K562 (cell line): ENCODE measurements at regions not wholly inside any gene's neighbourhood (a gene's known extent, or its start where the extent isn't known, plus 50 kb on each side); places are given as distances from the start of the nearest gene placed in this dataset.

Source experiments
- ESRRA ChIP-seq: fragments of 450-650 bp; IDR thresholded peaks from 2 replicates; pipeline ENCODE4 v1.6.1; 2014; ENCODE audit warnings: low read depth, mild to moderate bottlenecking, moderate library complexity, borderline replicate concordance
- HOXB6 ChIP-seq: fragments of 250-450 bp; sonication (Bioruptor Pico); IDR thresholded peaks from 2 replicates; pipeline ENCODE4 v1.5.1; 2022; ENCODE audit warnings: mild to moderate bottlenecking, borderline replicate concordance
- KAT2B ChIP-seq: IDR thresholded peaks from one replicate; pipeline ENCODE4 v1.6.1; 2012; ENCODE audit warnings: low read depth, mild to moderate bottlenecking, control low read depth, inconsistent platforms, low read length, moderate library complexity
- NEUROD1 ChIP-seq: fragments of 150-350 bp; IDR thresholded peaks from 2 replicates; pipeline ENCODE4 v1.6.1; 2014; ENCODE audit warnings: borderline replicate concordance, low read length, low read depth; ENCODE audit not compliant: partially characterized antibody
- NFE2L1 ChIP-seq: fragments of 450-650 bp; IDR thresholded peaks from 2 replicates; pipeline ENCODE4 v1.6.1; 2016; ENCODE audit warnings: missing genetic modification characterization, low read depth, mild to moderate bottlenecking, missing compliant biosample characterization, moderate library complexity, borderline replicate concordance
- NR4A1 ChIP-seq, 2 experiments: fragments of 250-450 bp in 1 of 2; fragments of 450-650 bp in 1 of 2; sonication (Bioruptor Pico) in 1 of 2; IDR thresholded peaks; 2 replicates each; pipeline versions ENCODE4 v1.4.0 to v1.6.1; 2016 to 2020; ENCODE audit warnings: mild to moderate bottlenecking in 2 of 2, missing compliant biosample characterization in 1 of 2, missing genetic modification characterization in 1 of 2, moderate library complexity in 1 of 2
- RCOR1 ChIP-seq, 2 experiments: IDR thresholded peaks; 2 replicates each; pipeline ENCODE4 v1.6.1; 2012; ENCODE audit warnings: low read depth in 2 of 2, low read length in 2 of 2, borderline replicate concordance in 1 of 2, improper control_type of control experiment in 1 of 2
- TBP ChIP-seq: optimal IDR thresholded peaks from 2 replicates; pipeline ENCODE3; 2011; ENCODE audit warnings: low read depth, low read length, improper control_type of control experiment
- YY1 ChIP-seq, 3 experiments: IDR thresholded peaks; 2 replicates each; pipeline ENCODE4 v1.6.1; 2011; ENCODE audit warnings: low read length in 2 of 3, mild to moderate bottlenecking in 2 of 3, moderate library complexity in 2 of 3, borderline replicate concordance in 1 of 3, control low read depth in 1 of 3, low read depth in 1 of 3; ENCODE audit not compliant: insufficient read depth in 3 of 3, insufficient replicate concordance in 2 of 3, control insufficient read depth in 1 of 3, insufficient read length in 1 of 3; ENCODE audit errors: extremely low read depth in 1 of 3
- ZNF444 ChIP-seq: fragments of 250-450 bp; sonication (Bioruptor Pico); IDR thresholded peaks from 2 replicates; pipeline ENCODE4 v1.4.0; 2020; ENCODE audit warnings: mild to moderate bottlenecking, moderate library complexity
- TF ChIP-seq, protein P1 (sequence below), 3 experiments: IDR thresholded peaks in 2 of 3; conservative IDR thresholded peaks in 1 of 3; 2 replicates each; pipeline ENCODE4 v1.5.1; 2011 to 2012; ENCODE audit warnings: low read length in 3 of 3, mild to moderate bottlenecking in 3 of 3, control low read depth in 2 of 3, improper control_type of control experiment in 1 of 3, inconsistent platforms in 1 of 3, low read depth in 1 of 3, mixed read lengths in 1 of 3, moderate library complexity in 1 of 3; ENCODE audit not compliant: insufficient read depth in 2 of 3
- TF ChIP-seq, protein P2 (sequence below): fragments of 150-350 bp; conservative IDR thresholded peaks from 2 replicates; pipeline ENCODE4 v1.6.1; 2014; ENCODE audit warnings: low read length
- TF ChIP-seq, protein P3 (sequence below): sonication (generic); formaldehyde crosslinking; IDR thresholded peaks from 2 replicates; pipeline ENCODE4 v1.9.0; 2022; ENCODE audit warnings: mild to moderate bottlenecking, missing genetic modification reagents
- TF ChIP-seq, protein P4 (sequence below): fragments of 450-650 bp; IDR thresholded peaks from 2 replicates; pipeline ENCODE4 v1.6.1; 2016; ENCODE audit warnings: antibody characterized with exemption

DNA sequence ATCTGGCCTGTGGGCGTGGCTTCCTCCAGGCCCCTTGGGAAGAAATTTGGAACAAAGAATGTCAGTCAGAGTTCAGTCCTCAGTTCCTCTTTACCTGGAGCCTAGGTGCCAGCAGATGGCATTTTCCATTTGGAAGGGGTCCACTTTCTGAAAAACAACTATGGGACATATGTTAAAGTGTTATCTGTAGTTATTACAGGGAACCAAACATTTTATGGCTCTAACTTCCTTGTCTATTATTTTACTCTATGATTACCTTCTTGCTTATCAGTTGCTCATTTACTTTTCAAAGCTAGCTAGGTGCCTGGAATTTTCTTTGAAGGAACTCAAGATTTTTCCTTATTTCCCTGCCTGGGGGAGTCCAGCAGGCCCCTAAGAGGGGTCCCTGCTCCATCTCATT, 159.8 kb upstream of the PUDP start:
- TF ChIP-seq NEUROD1 (no peak), TBP (no peak), ESRRA (no peak), NFE2L1 (no peak), ZNF444 (CRISPR knock-in tag) (no peak), YY1 (IDR thresholded peaks at IDR 0.05; ENCODE audit: borderline replicate concordance in 1 of 3, control insufficient read depth in 1 of 3, extremely low read depth in 1 of 3, insufficient read depth in 3 of 3, insufficient read length in 1 of 3, insufficient replicate concordance in 2 of 3, low read depth in 1 of 3, low read length in 2 of 3) (no peak), KAT2B (no peak), RCOR1 (IDR thresholded peaks at IDR 0.05; ENCODE audit: borderline replicate concordance in 1 of 2, low read depth in 2 of 2, low read length in 2 of 2) (no peak), NR4A1 (CRISPR knock-in tag; IDR thresholded peaks at IDR 0.05) (no peak), NR4A1 (tag; IDR thresholded peaks at IDR 0.05) (no peak), HOXB6 (CRISPR knock-in tag) (no peak)
- TF ChIP-seq, protein P1, sequence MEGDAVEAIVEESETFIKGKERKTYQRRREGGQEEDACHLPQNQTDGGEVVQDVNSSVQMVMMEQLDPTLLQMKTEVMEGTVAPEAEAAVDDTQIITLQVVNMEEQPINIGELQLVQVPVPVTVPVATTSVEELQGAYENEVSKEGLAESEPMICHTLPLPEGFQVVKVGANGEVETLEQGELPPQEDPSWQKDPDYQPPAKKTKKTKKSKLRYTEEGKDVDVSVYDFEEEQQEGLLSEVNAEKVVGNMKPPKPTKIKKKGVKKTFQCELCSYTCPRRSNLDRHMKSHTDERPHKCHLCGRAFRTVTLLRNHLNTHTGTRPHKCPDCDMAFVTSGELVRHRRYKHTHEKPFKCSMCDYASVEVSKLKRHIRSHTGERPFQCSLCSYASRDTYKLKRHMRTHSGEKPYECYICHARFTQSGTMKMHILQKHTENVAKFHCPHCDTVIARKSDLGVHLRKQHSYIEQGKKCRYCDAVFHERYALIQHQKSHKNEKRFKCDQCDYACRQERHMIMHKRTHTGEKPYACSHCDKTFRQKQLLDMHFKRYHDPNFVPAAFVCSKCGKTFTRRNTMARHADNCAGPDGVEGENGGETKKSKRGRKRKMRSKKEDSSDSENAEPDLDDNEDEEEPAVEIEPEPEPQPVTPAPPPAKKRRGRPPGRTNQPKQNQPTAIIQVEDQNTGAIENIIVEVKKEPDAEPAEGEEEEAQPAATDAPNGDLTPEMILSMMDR (IDR thresholded peaks at IDR 0.05 in 2 of 3, conservative IDR thresholded peaks at IDR 0.05 in 1 of 3; ENCODE audit: insufficient read depth in 2 of 3, low read depth in 1 of 3, low read length in 3 of 3) = no peak
- TF ChIP-seq, protein P2, sequence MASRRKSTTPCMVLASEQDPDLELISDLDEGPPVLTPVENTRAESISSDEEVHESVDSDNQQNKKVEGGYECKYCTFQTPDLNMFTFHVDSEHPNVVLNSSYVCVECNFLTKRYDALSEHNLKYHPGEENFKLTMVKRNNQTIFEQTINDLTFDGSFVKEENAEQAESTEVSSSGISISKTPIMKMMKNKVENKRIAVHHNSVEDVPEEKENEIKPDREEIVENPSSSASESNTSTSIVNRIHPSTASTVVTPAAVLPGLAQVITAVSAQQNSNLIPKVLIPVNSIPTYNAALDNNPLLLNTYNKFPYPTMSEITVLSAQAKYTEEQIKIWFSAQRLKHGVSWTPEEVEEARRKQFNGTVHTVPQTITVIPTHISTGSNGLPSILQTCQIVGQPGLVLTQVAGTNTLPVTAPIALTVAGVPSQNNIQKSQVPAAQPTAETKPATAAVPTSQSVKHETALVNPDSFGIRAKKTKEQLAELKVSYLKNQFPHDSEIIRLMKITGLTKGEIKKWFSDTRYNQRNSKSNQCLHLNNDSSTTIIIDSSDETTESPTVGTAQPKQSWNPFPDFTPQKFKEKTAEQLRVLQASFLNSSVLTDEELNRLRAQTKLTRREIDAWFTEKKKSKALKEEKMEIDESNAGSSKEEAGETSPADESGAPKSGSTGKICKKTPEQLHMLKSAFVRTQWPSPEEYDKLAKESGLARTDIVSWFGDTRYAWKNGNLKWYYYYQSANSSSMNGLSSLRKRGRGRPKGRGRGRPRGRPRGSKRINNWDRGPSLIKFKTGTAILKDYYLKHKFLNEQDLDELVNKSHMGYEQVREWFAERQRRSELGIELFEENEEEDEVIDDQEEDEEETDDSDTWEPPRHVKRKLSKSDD = no peak
- TF ChIP-seq, protein P3, sequence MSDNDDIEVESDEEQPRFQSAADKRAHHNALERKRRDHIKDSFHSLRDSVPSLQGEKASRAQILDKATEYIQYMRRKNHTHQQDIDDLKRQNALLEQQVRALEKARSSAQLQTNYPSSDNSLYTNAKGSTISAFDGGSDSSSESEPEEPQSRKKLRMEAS = no peak
- TF ChIP-seq, protein P4, sequence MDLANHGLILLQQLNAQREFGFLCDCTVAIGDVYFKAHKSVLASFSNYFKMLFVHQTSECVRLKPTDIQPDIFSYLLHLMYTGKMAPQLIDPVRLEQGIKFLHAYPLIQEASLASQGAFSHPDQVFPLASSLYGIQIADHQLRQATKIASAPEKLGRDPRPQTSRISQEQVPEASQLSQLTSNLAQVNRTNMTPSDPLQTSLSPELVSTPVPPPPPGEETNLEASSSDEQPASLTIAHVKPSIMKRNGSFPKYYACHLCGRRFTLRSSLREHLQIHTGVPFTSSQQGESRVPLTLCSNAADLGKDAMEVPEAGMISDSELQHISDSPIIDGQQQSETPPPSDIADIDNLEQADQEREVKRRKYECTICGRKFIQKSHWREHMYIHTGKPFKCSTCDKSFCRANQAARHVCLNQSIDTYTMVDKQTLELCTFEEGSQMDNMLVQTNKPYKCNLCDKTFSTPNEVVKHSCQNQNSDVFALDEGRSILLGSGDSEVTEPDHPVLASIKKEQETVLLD = no peak
